ENCODE measurements at regions not wholly inside any gene's neighbourhood (a gene's known extent, or its start where the extent isn't known, plus 50 kb on each side); places are given as distances from the start of the nearest gene placed in this dataset.

DNA sequence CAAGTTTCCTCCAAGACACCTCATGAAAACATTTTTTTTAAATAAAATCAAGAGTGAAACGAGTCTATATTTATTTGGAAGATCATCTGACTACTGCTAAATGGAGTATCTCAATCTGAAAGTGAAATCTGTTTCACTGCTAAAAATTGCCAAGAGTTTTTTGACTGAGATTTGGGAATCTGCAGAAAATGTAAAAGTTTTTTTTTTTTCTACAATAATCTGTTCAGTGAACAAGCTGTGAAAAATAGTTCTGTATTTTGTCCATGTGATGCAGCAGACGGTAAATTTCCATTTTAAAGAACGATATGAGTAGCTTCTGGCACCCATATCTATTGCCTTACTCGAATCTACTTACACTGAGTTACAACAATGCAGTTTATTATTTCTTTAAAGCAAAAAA is 519.7 kb downstream of the PLCL1 start:
- DNase-seq = no peak

DNA sequence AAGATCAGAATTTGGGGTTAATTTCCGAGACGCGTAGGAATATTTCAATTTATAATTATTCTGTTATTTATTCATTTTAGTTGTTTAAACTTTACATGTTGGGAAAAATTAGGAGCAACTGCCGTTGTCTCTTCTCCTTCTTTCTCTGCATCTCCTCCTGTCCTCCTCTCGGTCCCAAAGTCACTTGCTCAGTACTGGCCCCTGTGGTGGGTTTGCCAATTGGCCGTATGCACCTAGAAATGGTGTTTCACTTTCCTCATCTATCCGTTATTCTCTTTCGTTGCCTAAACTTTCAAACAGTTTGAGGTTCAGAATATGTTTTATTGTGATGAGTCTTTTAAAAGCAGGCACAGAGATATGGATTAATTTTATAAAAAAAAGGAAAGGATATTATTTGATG is 517.9 kb downstream of the PLCL1 start:
- no peak for DNase-seq

DNA sequence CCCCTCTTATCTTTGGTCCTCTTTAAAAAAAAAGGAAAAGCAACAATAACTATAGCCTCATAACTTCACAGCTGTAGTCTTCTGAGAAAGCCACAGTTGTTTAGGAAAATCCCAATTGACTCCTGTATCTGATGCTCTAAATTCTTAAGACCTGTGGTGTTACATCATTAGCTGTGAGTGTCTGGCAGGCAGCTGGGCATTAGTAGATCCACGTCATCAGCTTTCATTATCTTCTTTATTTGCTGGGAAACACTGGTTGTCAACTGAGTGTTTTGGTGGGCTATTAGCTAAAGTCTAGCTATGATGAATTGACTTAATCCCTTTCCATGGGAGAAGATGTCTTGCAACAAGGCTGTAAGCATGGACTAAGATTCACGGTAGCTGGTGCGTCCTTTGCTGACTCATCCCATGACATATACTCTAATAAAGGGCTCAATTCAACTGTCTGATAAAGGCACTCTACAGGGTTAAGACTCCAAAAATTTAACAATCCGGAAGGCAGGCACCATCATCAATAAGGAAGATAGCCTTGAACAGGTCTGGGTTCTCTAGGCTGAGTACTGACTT is 517.2 kb downstream of the PLCL1 start:
- DNase-seq = no peak

DNA sequence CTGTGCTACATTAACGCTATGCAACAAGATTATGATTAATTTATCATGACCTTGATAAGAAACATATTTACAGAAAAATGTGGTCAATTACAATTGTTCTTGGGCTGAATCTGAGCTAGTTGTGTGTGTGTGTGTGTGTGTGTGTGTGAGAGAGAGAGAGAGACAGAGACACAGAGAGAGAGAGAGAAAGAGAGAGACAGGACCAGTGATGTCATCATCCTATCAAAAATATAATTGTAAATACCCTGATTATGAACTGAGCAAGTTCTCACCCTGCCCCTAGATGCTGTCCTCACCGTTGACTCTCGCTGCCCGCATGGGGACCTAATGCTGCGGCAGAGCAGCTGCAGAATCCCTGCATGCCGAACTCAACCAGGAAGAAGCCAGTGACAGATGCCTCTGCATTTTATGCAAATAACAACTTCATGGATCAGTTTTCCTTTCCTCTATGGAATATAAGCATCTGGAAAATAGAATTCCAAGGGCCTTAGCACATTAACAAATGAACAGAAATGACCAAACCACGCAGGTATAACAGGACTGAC is 512.5 kb downstream of the PLCL1 start:
- DNase-seq = no peak

DNA sequence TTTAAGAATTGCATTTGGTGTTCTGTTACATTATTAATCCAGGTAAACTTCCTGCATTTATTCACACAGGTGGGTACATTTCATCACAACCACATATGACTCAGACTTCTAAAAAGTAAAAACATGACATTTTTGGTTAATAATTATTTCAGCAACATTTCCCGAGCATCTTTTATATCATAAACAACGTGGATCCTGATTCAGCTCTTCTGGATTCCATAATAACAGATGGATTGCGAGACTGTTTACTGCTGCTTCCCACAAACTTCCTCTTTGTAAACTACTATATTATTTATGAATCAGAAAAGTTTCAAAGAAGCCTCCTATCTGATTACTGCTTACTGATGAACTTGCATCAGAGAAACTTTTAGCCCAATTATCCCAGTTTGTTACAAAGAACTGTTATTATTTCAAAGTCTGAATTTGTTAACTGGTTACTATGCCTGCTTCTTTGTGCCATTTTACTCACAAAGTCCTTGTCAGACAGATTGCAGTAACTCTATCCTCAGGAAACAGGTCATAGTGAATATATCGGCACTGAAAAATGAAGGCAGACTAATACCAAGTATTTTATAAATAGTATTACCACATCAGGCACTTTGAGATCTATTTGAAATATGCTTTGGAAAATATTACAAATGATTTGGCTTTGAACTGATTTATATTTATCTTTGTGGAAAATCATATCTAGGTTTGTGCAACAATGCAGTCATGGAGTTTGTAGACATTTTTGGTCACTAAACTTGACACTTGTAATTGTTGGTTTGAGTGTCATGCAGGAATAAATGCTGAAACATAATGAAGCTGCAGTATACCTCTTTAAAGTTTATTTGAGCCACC is 511.6 kb downstream of the PLCL1 start:
- no peak for DNase-seq

DNA sequence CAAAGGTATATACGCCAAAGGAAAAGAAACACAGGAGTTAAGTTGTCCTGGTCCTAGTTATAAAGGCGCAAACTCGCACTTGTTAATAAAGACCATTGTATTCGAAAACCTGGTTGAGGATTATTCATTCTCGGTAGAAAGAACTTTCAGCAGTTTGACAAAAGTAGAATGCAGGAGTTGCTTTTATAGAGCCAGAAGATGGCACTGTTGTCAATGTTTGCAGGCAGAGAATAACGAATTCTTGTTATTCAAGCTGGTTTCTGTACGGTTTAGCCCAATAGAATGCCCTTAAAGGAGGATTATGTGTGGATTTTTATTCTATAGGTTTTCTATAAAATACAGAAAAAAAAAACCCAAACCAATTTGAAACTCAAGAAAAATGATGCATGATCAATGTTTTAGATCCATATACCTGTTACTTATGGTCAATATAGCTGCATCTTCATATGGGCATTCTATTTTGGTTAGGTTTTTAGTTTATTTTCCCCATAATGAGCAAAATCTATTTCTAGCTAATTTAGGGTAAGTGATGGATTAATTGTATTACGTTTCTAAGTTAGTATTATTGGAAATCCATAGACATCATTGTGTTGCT is 510.3 kb downstream of the PLCL1 start:
- peak in 1 of 5 experiments; percentile 40 for DNase-seq

DNA sequence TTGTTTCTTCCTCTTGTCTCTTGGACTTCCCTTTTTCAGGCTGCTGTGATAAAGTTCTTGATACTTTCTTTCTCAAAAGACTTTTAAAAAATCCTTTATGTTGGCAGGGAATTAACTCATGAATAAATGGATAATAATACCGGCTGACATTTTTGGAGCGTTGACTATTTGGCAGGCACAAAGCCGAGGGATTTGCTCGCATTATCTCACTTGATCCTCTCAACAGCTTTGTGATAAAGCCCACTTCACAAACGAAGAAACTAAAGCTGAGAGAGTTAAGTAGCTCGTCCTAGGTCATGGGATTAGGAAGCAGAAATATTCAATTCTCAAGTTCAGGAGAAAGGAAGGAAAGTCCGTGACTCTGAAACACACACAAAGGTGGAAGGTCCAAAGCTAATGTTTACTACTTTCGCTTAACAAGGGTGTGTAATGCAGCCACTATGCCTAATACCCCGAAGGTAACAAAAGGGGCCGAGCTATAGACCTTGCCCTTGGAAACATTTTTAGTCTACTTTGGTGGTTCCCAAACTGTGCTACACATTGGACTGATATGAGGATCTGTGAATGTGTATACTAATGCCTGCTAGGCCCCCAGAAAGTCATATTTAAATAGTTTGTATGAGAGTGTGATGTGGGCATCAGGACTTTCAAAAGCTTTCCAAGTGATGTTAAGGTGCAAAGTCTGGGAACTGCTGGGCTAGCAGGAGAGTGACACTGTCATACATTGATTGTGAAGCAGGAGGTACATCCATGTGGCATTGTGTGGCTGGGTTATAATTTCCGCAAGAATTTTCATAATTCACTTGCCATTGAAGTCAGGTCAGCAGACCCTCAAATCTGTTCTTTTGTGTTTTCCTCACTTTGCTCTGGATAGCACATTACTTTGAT is 508.4 kb downstream of the PLCL1 start:
- DNase-seq = no peak

DNA sequence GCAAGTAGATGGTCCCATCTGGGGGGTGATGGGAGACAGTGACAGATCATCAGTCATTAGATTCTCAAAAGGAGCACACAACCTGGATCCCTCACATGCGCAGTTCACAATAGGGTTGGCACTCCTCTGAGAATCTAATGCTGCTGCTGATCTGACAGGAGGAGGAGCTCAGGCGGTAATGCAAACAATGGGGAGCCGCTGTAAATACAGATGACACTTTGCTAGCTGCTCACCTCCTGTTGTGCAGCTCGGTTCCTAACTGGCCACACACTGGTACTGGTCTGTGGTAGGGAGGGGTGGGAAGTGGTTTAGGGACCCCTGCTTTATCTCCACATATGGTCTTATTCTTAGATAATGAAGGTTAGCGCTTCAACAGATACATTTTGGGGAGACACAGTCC is 506.6 kb downstream of the PLCL1 start:
- no peak for DNase-seq

DNA sequence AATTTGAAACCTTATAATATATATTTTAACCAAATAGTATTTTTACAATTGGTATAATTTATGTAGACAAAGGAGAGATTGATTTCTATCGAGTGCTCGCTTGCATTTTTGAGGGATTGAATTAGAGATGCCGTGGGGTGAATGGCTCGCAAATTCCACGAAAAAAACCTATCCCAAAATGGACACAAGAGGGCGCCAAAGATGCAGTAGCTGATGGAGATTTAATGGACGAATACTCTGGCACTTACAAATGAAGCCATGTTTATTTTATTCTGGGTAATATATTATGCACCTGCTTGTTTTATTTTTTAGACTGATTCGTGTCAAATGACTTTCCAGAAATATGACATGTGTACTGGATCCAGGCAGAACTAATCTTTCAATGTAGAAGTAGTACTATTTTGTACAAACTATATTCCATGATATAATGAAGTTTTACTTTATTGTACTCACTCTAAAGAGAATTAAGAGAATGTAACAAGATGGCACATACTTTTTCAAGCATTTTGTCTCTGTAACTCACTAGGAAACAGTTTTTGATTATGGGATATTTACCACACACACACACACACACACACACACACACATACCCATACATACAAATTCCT is 505.4 kb downstream of the PLCL1 start:
- peak in 3 of 5 experiments; percentile 20 to 52 (median 24) for DNase-seq

DNA sequence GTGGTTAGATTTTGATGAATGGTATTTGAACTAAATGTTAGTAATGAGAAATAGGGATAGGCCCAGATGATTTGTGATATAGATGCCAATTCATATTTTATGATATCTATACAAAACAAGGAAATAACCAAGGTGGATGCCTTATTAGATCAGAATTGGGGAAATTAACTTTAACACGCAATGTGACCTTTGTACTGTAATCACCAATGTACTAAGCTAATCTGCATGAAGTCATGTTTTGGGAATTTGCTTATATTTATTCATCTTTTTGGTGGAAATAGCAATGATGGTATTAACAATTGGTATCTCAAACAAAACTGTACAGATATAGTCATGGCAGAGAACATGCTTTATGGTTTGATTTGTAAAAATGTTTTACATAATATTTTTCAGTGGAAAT is 504.7 kb downstream of the PLCL1 start:
- DNase-seq = no peak

DNA sequence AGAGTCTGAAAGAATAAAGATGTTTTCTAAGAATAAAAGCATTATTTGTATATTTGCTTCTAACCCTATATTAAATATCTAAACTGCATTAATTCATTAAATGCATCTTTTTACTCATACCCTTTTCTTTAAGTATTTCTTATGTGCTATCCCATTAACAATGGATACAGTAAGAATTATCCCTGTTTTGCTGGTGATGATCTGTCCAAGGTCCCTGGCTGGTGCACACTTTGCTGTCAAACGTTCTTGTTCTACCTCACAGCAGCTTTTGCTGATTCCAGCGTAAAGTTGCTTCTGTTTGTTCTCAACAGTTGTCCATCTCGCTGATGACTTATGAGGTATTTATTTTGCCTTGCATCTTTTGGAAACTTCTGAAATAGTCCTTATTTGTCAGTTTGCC is 504.0 kb downstream of the PLCL1 start:
- DNase-seq = no peak

DNA sequence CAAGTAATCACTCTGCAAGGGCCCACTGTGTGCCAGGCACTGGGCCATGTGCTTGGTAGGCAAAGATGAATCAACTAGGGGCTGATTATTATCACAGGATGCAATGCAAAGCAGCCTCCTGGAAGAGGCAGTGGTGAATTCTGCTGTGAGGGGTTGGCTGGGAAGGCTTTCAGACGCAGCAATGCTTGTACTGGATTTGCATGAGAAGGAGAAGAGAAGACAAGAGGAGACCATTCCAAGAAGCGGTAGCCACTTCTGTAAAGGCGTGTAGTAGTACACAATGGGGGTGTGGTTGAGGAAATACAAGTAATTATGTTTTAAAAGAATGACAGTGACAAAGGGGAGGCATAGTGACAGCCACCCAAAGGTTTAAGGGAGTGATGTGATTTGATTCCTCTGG is 502.7 kb downstream of the PLCL1 start:
- DNase-seq = no peak

DNA sequence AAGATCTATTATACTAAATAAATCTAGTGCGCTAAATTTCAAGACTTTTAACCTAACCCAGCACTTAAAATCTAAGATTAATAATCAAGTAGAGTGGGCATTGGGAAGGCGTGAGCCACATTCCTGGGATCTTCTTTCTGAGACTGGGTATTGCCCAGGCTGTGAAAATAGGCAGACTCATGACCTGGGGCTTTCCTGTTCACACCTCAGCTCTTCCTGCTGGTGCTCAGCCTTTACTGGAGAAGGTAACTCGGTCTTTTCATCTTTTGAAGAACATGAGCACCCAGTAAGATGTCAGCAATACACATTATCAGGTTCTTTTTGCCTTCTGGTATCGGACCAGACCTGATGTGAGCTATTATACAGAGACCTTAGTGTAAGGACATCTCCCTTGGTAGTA is 500.5 kb downstream of the PLCL1 start:
- no peak for DNase-seq

DNA sequence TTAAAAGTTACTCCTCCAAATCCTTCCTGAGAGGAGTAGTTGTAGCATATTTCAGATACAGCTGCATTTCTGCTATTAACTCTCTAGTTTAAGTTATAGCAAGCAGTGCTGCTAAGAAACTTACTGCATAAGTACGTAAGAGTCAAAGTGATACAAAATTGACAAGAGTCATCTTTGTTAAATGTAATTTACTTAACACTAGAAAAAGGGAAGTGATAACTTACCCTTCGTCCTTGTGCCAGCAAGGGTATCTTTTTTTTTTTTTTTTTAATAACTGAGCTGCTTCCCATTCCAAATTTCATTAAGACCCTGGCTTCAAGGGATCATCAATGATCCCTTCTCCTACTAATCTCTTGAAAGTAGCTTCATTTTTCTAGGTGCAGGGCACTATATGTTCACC is 493.0 kb downstream of the PLCL1 start:
- no peak for DNase-seq

DNA sequence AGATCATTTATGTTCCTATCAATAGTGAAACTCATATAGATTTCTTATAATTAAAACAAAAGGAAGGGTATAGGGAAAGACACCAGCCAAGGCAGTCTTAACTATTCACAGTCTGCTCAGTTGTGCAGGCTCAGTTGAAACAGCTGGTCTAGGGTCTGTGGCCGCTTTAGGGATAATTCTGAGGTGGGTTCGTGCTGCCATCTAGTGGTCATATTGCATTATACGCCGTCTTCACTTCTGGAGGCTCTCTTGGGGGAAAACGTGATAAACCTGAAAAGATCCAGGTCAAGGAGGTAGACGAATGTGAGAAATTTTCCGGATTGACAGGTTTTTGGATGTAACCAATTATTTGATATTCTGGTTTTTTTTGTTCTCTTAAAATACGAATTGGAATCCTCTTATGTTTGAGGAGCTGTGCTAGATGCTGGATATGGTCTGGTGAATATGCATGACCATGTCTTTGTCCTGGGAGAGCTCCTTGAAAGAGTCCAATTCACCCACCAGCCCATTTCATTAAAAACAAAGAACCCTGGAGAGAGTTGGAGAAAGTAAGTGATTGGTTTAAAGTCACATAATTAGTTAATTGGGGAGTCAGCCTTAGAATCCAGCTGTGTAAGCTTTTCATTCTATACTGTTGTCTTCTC is 492.4 kb downstream of the PLCL1 start:
- DNase-seq = peak in 3 of 5 experiments; percentile 38 to 67 (median 39)

DNA sequence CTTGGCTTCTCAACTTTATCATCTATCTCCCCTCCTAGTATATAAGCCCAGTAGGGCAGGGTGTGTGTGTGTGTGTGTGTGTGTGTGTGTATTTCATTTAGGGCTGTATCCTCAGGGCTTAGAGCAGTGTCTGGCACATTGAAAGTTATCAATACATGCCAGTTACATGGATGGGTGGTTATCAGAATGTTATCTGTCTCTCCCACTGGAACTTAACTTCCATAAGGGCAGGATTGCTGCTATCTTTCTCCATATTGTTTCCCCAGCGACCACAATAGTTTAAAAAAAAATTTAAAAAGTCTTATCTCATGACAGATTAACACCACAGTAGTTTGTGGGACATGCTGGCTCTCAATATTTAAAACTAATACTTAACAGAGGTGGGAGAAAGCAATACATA is 488.9 kb downstream of the PLCL1 start:
- no peak for DNase-seq

DNA sequence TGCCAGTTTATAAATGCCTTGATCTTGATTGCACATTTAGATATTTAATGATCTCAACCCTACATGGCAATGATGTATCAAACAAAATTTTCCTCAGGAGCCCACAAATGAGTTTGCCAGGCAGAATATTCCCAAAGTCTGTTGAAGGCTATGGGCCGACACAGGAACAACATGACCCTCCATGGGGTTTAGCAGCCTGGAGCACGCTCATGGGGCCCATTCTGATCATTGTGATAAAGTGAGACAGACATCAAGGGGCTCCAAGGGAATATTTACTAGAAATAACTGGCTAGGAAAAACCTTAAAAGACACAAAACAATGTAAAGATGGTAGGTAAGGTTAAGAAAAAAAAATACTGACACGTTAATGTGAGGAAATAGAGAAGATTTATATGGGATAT is 485.4 kb downstream of the PLCL1 start:
- DNase-seq = no peak

DNA sequence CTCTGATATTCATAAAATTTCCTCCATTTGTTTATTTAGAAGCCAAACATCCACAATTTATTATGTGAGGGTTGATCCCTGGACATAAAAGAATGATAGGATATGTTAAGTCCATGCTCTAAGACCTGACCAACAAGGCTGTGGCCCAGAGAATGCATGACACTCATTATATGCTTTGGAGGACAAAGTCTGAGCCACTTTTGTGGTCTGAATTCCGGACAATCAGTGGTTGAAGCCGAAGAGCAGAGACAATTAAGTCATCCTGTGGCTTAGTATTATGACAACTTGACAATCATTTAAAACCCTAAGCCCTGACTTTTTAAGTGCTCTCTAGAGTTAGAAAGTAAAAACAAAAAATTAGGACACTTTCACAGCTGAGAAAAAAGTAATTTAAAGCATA is 483.3 kb downstream of the PLCL1 start:
- DNase-seq = no peak

DNA sequence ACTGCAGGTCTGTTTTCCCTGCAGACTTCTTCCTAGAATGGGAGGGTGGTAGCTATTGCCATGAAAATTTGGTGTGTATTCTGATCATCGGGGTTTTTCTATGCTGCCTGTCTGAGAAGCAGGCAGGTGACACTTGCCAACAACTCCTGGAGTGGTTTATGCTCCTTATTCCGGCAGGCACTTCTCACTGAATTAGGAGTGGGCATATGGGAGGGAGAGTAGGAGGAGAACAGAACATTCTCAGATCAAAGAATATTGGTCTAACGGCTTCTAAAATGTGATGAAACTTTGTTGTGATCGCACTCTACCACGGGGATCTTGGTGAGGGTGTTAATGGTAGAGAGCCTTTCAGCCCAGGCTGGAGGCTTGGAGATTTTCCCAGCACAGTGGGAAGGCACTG is 480.8 kb downstream of the PLCL1 start:
- no peak for DNase-seq

DNA sequence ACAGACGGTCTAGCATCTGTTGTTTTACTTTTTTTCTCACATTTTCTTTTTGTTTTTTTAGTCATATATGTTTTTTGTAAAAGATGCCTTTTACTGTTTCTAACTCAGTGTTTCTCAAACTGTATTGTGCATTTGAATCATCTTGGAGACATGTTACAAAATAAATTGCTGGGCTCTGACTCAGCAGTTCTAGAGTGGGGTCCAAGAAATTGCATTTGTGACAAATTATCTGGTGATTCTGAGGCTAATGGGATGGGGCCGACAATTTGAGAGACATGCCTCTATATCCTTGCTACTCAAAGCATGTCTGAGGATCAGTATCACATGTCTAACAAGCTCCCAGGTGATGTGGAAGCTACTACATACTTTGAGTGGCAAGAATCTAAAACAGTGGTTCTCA is 478.8 kb downstream of the PLCL1 start:
- DNase-seq = no peak

DNA sequence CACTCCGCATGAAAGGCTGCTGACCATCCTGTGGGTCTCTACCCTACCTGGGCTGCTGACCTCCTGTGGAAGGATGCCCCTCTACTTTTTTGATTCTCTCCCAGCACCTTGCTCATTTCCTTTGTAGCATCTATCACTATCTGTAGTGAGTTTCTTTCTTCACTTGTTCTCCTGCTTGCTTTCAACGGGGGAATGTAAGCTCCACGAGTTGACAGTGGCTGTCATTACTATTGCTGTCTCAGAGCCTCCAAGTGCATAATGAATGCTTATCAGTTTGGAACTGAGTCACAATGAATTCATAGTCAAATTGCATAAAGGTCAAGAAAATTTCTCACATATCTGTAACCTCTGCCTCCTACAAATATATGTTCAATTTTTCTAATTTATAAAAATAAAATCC is 477.7 kb downstream of the PLCL1 start:
- DNase-seq = no peak

DNA sequence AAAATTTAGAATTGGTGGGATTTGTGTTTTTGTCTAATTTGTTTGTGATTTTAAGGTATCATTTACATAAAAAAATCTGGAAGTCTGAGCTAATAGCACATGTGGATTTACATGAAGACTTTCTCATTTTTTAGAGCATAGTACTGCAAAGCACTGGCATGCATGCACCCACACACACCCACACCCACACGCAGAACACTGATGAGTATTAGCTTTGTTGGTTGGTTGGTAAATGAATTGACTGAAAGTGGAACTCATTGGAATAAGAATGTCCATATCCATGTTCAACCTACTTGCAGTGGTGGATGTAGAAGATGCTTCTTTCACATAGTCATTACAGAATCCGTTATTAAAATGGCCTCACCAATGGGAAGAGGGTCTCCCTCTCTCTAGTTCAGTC is 475.8 kb downstream of the PLCL1 start:
- DNase-seq = no peak

Measured in T-helper 2 cell (primary cell).